GF-D8 (cell line): ENCODE measurements at regions not wholly inside any gene's neighbourhood (a gene's known extent, or its start where the extent isn't known, plus 50 kb on each side); places are given as distances from the start of the nearest gene placed in this dataset.

ENCODE experiments used
- DNase-seq: peaks from one replicate; lab custom pipeline; 2025; lab: John Stamatoyannopoulos, UW

DNA sequence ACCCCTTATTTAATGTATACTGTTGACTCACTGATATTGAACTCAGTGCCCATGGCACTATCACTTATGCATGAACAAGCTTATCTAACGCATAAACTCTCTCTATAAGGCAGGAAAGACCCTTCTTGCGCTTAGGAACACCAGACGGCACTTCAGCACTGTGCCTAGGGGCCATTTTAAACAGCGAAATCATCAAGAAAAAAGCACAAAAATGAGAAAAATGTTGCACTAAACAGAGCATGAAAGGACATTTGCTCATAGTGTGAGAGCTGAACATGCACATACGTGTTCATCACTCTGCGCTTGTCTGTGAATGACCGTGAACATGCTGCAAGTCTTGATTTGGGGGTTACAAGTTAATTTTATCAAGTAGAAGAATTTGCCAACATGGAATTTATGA, 109.6 kb downstream of the WDR11 start:
- no peak for DNase-seq

DNA sequence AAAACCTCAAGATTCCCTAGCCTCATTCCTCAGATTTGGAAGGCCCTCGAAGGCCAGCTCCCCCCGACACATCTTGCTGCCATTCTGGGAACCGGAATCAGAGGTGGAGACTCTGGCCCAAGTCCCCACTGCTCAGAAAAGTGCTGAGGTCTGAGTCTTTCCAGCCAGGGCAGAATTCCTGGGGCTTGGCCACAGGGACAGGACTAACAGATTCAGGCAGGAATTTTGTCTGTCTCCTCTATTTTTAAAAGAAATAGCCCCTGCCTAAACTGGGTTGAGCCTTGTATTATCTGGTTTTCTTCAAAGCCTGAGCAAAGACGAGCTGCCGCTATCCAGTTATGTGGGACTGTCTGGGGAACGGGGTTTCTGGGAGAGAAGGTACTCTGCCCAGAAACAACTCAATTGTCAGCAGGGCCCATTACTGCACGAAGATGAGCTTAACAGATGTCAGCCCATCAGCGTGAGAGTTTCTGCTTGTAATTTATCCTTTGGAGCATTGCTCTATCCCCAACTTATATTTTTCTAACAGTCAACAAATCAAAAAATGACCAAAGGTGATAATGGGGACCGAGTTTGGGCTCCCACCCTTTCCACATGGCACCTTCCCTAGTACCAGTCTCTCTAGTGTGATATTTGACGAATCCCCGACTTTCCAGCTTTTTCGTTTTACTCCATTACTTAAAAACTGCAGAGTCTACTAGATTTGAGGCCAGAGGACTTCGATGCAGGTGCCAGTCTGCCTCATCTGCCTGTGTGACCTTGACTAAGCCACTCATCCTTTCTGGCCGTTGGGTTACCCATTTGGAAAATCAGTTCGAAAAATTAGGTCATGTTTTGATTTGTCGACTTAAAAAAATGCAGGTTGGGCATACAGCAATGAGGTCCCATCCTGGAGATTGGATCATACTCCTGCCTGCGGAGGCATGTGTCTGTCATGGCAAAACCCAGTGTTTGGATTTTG, 110.9 kb downstream of the WDR11 start:
- DNase-seq = no peak

DNA sequence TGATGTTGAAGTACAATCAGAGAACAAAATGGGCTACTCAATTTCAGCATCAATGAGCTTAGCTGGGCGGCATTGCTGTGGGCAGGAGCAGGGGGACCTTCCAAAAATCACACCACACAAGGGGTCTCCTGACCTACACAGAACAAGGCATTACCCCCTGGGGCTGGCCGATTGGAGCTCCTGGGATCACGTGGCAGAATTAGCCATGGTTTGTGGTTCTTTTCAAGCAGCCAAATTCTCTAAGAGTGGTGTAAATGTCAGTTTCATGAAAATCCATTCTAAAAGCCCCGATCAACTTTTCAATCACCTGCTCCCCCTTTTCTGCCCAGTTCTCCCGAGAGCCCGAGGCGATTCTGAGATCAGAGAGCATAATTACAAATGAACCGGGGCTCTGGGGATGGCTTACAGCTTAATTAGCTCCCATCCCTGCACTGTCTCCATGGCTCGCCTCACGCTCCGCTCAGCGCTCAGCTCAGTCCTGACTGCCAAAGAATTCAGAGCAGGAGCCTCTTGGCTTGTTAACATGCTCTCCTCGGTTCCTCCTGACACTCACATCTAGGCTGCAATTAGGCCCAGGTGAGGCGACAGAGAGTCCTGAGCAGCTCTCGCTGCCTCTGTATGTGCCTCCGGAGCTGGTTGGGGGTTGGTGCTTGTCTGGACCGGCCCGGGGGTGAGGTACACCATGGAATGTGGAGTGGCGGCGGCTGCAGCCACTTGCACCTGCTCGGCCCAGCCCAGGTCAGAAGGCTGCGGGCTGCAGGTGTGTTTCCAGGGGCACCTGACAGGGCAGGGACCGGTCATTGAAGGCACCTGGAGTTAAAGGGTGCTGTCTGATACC, 111.8 kb downstream of the WDR11 start:
- DNase-seq = no peak

GRCh38 chr10:120963594-120964220, 112.5 kb downstream of the WDR11 start:
- no peak for DNase-seq

- DNase-seq = no peak
Observed at GRCh38 chr10:120966657-120967045, 115.5 kb downstream of the WDR11 start.

GRCh38 chr10:120969219-120969645, 118.1 kb downstream of the WDR11 start:
- DNase-seq = no peak

- DNase-seq = no peak
Observed at GRCh38 chr10:120970595-120971529, 119.7 kb downstream of the WDR11 start.

DNA sequence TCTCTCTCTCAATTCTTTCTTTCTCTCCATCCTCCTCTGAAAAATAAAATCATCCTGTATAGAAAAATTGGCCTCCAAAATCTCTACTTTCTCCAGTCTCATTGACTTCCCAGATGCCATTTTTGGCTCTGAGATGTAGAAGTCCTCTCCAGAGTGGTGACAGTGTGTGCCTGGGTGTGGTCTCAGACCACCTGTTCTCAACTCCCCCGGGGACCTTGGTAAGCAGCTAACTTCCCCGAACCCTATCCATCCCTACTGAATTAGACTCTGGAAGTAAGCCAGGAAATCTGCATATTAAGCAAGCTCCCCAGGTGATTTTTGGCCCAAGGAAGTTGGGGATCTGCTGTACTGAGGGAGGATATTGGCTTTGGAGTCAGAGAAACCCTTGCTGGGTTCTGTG, 120.5 kb downstream of the WDR11 start:
- no peak for DNase-seq

- DNase-seq = no peak
Observed at GRCh38 chr10:120972259-120972658, 121.1 kb downstream of the WDR11 start.

GRCh38 chr10:120975072-120975867, 124.1 kb downstream of the WDR11 start:
- no peak for DNase-seq

DNA sequence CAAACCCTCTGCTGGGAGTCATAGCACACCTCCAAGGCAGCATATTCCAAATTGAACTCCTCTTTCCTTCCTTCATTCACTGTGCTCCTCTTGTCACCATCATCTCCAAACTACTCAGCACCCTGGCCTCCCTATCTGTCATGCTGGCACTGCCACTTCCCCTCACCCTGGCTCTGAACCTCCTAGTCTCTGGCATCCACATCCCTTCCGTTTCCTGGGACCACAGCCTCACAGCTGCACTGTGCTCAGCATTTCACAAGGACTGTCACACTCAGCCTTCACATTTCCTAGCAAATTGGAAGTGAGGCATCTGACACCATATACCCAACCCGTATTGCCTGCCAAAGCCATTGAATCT, 124.7 kb downstream of the WDR11 start:
- no peak for DNase-seq

- no peak for DNase-seq
Observed at GRCh38 chr10:120977897-120978296, 126.7 kb downstream of the WDR11 start.

- no peak for DNase-seq
Observed at GRCh38 chr10:120978589-120979252, 127.6 kb downstream of the WDR11 start.

GRCh38 chr10:120979435-120980278, 128.5 kb downstream of the WDR11 start:
- no peak for DNase-seq

DNA sequence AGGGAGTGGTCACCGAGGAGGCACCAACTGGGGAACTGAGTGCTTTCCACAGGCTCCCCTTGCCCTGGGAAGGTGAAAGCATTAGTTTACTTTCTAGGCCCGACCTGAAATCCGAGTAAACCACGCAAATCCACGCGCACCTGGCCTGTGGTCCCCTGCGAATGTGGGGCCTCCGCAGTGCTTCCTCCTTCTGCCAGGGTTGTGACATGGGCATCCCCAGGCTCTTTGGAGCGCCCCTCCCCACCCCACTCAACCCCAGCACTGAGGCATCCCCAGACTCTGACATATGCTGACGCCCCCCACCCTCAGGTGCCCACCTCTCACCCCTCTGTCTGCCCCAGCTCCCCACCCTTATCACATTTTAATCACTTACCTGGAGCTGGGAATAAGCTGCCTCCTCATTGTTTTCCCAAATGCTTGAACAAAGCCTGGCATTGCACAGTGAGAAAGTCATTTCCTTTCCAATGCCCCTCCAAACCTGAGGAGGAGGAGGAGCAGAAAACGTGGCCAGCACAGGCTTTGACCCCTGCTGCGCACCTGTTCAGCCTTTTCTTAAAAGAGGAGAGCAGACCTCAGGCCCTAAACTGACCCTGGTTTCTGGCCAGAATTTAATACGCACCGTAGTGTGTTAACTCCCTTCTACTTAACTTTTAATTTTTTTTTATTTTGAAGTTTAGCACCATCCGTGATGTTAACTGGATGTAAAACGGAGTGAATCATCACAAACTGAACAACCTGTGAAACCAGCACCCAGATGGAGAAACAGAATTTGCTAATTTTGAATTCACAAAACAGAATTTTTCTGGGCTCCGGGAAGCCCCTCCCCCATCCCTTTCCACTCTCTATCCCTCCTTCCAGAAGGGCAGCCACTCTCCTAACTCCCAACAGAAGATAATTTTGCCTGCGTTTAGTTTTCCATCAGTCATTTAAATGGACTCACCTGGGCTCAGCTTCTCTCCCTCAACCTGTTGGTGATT, 129.4 kb downstream of the WDR11 start:
- DNase-seq = no peak

GRCh38 chr10:120981601-120982391, 130.6 kb downstream of the WDR11 start:
- no peak for DNase-seq

DNA sequence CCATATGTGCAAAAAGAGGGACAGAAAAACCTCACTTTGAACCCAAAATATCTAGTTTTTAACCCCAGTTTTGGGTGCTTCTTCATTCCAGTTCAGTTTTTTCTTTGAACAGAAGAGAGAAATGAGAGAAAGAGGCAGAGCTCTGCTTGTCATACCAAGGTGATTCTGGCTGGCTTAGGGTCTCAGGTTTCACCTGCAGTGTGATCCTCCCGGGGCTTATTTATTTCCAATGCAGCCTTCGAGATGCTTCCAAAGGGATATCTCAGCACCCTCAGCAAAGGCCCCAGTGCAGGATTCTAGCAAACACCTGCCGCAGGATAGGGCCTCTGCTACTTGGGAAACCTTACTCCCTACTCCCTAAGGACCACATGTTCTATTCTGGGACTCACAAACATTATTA, 131.3 kb downstream of the WDR11 start:
- DNase-seq = no peak
